ENCODE measurements at regions not wholly inside any gene's neighbourhood (a gene's known extent, or its start where the extent isn't known, plus 50 kb on each side); places are given as distances from the start of the nearest gene placed in this dataset.

- TF ChIP-seq TCF3 (IDR thresholded peaks at IDR 0.05; ENCODE audit: borderline replicate concordance, insufficient read depth, low read depth, low read length) (no peak), DPF2 (IDR thresholded peaks at IDR 0.05) (no peak)
Observed at GRCh38 chr10:81570349-81570748, 304.6 kb upstream of the NRG3 start (continued).

DNA sequence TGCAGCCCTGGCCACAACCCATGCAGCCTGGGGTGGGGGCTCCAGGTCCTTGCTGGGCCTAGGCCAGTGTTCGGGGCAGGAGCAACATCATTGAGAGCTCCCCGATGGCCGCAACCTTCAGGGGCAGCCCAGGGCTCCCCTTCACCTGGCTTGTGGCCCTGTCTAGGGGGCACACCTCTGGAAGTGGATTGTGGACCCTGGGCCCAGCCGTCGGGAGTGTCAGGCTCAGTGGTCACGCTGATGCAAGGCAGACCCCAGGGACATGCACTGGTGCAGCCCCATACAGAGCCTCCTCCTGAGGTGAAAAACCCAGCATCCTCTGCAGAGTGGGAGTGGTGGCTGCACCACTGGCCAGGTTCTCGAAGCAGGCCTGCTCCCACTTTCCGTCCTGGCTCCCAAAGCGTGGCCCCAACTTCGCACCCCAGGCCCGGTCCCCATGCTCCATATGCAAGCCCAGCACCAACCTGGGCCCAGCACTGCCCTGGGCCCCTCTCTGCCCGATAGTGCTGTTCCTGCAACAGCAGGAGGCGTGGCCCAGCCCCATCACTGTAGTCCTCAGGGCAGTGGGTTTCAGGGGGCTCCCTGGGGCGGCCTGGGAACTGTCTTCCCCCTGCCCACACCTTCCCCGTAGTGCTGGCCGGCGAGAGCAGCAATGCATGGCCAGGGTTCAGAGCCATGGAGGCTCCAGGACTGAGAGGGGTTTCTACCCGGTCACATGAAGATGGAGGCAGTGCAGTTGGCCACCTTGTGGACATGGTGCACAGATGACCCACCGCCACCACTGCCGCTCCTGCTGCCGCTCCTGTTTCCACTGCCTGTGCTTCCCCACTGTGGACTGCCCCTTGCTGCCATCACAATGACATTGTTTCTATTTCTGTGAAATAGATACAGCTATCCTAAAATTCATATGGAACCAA is 303.9 kb upstream of the NRG3 start:
- POLR2A ChIA-PET: no interaction called here
- H3K9ac ChIP-seq (ENCODE audit: control insufficient read depth, insufficient read depth, low read length): no peak overlapping the region
- H3K79me2 ChIP-seq (ENCODE audit: control insufficient read depth, insufficient read depth, low read length): no peaks in the 10 kb centered on the region
- H3K4me2 ChIP-seq (ENCODE audit: control insufficient read depth, insufficient read depth): no peak overlapping the region
- WGBS (ENCODE audit: insufficient coverage, insufficient replicate concordance, low lambda C conversion rate, missing lambda C conversion rate): 52% methylated on average over 21 of the region's 21 CpGs
- no peak overlapping the region for H2AFZ ChIP-seq (ENCODE audit: control insufficient read depth, low read depth, low read length)
- no peaks in the 10 kb centered on the region for H3K27me3 ChIP-seq (replicated peaks in 1 of 2; ENCODE audit: control insufficient read depth in 2 of 2, insufficient read depth in 2 of 2, low read length in 1 of 2)
- SMC1A ChIA-PET (ENCODE audit: uncharacterized antibody, unreplicated experiment): no interaction called here
- intact Hi-C loops (cut with micrococcal nuclease; ENCODE audit: unreplicated experiment): no loop called here
- no peaks in the 10 kb centered on the region for H3K36me3 ChIP-seq (ENCODE audit: control insufficient read depth in 2 of 2, insufficient read depth in 2 of 2, low read length in 1 of 2)
- H3K4me3 ChIP-seq: no peak overlapping the region
- FAIRE-seq (no peak), DNase-seq (ENCODE audit: low read depth, low spot score) (no peak), ATAC-seq (no peak)
- in situ Hi-C loops (cut with MboI): no loop called here
- CTCF ChIA-PET: no interaction called here
- H4K20me1 ChIP-seq (ENCODE audit: control insufficient read depth, insufficient read depth): no peaks in the 10 kb centered on the region
- H3K9me3 ChIP-seq (replicated peaks; ENCODE audit: control insufficient read depth, insufficient read depth, low read length): no peaks in the 10 kb centered on the region
- H3K27ac ChIP-seq (ENCODE audit: control insufficient read depth, insufficient read depth): no peak overlapping the region
- H3K4me1 ChIP-seq (ENCODE audit: control insufficient read depth, insufficient read depth, low read length): no peaks in the 10 kb centered on the region
- BruUV-seq (replicated peaks): no TSS peak
- RAD21 ChIA-PET (ENCODE audit: unreplicated experiment): no interaction called here
- TF ChIP-seq SREBF2 (IDR thresholded peaks at IDR 0.05; ENCODE audit: low read length) (no peak), ZNF217 (IDR thresholded peaks at IDR 0.05) (no peak), RFX5 (IDR thresholded peaks at IDR 0.05; ENCODE audit: low read depth, low read length) (no peak), LARP7 (IDR thresholded peaks at IDR 0.05) (no peak), BHLHE40 (IDR thresholded peaks at IDR 0.05; ENCODE audit: borderline replicate concordance in 1 of 2, low read depth in 2 of 2, low read length in 1 of 2) (no peak), CEBPZ (IDR thresholded peaks at IDR 0.05; ENCODE audit: low read depth, low read length) (no peak)
- TF ChIP-seq, protein P1, sequence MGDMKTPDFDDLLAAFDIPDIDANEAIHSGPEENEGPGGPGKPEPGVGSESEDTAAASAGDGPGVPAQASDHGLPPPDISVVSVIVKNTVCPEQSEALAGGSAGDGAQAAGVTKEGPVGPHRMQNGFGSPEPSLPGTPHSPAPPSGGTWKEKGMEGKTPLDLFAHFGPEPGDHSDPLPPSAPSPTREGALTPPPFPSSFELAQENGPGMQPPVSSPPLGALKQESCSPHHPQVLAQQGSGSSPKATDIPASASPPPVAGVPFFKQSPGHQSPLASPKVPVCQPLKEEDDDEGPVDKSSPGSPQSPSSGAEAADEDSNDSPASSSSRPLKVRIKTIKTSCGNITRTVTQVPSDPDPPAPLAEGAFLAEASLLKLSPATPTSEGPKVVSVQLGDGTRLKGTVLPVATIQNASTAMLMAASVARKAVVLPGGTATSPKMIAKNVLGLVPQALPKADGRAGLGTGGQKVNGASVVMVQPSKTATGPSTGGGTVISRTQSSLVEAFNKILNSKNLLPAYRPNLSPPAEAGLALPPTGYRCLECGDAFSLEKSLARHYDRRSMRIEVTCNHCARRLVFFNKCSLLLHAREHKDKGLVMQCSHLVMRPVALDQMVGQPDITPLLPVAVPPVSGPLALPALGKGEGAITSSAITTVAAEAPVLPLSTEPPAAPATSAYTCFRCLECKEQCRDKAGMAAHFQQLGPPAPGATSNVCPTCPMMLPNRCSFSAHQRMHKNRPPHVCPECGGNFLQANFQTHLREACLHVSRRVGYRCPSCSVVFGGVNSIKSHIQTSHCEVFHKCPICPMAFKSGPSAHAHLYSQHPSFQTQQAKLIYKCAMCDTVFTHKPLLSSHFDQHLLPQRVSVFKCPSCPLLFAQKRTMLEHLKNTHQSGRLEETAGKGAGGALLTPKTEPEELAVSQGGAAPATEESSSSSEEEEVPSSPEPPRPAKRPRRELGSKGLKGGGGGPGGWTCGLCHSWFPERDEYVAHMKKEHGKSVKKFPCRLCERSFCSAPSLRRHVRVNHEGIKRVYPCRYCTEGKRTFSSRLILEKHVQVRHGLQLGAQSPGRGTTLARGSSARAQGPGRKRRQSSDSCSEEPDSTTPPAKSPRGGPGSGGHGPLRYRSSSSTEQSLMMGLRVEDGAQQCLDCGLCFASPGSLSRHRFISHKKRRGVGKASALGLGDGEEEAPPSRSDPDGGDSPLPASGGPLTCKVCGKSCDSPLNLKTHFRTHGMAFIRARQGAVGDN (IDR thresholded peaks at IDR 0.05): no peak
- TF ChIP-seq, protein P2, sequence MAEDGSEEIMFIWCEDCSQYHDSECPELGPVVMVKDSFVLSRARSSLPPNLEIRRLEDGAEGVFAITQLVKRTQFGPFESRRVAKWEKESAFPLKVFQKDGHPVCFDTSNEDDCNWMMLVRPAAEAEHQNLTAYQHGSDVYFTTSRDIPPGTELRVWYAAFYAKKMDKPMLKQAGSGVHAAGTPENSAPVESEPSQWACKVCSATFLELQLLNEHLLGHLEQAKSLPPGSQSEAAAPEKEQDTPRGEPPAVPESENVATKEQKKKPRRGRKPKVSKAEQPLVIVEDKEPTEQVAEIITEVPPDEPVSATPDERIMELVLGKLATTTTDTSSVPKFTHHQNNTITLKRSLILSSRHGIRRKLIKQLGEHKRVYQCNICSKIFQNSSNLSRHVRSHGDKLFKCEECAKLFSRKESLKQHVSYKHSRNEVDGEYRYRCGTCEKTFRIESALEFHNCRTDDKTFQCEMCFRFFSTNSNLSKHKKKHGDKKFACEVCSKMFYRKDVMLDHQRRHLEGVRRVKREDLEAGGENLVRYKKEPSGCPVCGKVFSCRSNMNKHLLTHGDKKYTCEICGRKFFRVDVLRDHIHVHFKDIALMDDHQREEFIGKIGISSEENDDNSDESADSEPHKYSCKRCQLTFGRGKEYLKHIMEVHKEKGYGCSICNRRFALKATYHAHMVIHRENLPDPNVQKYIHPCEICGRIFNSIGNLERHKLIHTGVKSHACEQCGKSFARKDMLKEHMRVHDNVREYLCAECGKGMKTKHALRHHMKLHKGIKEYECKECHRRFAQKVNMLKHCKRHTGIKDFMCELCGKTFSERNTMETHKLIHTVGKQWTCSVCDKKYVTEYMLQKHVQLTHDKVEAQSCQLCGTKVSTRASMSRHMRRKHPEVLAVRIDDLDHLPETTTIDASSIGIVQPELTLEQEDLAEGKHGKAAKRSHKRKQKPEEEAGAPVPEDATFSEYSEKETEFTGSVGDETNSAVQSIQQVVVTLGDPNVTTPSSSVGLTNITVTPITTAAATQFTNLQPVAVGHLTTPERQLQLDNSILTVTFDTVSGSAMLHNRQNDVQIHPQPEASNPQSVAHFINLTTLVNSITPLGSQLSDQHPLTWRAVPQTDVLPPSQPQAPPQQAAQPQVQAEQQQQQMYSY (CRISPR knock-in tag; IDR thresholded peaks at IDR 0.05): no peak
